Dedifferentiated amniotic fluid mesenchymal stem cell (primary cell): ENCODE measurements at regions not wholly inside any gene's neighbourhood (a gene's known extent, or its start where the extent isn't known, plus 50 kb on each side); places are given as distances from the start of the nearest gene placed in this dataset.
"Not testable (repeated sequence)": the region's sequence is repeated elsewhere in the genome, so short reads cannot be mapped to it uniquely, and the experiment has no call there.

Experiments used
- DNase-seq: peaks from one replicate; pipeline ENCODE4 v3.0.0-alpha.2; 2016; ENCODE audit errors: extremely low spot score

DNA sequence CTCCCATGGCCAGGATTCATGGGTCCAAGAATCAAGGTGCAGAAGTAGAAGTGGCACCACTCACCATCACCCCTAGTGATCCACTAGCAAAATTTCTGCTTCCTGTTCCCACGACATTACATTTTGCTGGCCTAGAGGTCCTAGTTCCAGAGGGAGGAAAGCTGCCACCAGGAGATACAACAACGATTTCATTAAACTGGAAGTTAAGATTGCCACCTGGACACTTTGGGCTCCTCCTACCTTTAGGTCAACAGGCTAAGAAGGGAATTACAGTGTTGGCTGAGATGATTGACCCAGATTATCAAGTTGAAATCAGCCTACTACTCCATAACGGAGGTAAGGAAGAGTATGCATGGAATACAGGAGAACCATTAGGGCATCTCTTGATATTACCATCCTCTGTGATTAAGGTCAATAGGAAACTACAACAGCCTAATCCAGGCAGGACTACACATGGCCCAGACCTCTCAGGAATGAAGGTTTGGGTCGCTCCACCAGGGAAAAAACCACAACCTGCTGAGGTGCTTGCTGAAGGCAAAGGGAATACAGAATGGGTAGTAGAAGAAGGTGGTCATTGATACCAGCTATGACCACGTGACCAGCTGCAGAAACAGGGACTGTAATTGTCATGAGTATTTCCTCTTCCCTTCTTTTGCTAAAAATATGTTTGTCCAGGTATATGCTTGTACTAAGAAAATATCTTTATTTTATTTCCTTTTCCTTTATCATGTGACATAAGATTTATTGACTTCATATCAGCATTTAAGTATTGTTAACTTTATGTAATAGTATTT lies 208.3 kb upstream of the HES1 start:
- not testable (repeated sequence) for DNase-seq

DNA sequence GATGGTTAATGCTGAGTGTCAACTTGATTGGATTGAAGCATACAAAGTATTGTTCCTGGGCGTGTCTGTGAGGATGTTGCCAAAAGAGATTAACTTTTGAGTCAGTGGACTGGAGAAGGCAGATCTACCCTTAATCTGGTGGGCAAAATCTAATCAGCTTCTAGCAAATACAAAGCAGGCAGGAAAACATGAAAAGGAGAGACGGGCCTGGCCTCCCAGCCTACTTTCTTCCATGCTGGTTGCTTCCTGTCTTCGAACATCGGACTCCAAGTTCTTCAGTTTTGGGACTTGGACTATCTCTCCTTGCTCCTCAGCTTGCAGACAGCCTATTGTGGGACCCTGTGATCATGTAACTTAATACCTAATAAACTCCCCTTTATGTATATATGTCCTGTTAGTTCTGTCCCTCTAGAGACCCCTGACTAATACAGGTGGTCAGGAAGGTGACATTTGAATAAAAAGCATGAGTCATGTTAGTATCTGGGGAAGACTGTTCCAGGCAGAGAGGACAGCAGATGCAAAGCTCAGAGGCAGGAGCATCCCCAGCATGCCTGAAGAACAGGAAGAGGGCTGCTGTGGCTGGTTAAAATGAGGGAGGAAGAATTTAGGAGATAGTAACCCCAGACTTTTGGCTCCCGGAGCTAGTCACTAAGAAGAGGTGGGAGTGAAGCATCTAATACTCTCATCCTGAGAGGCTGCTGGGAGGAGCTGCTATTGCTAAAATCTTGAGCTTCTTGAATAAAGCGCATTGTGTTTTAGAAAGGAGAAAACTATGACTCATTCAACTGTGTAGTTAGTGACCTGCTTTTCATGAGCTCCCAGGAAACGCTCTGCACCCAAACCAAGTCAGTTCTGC lies 207.4 kb upstream of the HES1 start:
- DNase-seq: no peak

DNA sequence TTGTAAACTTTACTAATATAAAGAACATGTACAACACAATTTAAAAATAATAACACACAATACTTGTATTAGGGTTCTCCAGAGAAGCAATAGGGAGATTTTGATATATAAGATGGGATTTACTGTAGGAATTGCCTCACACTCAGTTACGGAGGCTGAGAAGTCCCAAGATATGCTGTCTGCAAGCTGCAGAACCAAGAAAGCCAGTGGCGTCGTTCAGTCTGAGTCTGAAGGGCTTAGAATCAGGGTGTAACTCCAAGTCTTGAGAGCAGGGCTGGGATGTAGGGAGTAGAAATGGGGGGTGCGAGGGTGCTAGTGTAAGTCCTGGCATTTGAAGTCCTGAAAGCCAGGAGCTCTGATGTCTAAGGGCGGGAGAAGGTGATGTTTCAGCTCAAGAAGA lies 206.6 kb upstream of the HES1 start:
- DNase-seq: no peak

DNA sequence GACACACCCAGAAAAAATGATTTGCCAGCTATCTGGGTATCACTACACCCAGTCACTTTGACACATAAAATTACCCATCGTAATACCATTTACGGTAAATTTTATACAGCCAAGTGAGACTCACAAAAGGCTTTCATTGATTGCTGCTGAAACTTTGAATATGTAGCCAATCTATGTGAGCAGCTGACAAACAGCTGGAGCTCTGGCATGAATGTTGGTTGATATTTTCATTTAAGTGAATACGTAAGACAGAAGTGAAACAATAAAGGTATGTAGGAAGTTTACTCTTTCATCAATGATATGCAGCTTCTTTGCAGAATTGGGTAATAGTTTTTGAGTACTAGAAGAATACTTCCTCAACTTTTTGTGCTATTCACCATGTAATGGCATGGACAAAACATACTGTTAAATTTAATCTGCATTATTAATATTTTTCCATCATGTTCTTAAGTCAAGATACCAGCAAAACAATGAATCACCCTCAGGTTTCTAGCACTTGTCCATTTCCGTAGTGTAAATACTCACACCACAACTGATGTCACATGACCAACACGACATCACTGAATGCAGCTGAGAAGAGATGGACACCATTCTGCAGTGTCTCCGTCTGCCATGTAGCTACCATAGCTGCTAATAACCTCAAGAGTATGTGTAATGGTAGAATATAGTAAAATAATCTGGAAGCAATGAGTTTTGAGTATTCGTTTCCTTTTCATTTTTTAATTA lies 205.9 kb upstream of the HES1 start:
- DNase-seq: no peak

DNA sequence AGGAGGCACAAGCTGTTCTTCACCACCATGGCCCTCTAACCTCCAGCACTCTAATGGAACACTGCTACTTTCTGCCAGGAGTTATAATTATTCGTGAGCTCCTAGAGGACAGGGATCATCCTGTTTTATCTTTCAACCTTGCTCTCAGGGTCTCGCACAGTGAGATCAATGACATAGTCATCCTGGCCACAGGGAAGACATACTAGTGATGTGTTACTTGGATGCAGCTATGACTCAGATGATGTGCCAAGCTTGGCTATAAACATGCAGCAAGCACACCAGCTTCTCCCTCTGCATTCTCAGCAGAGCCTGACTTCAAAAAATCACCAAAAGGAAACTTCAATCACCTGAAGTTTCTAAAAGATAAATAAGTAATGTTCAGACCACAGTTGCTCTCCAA lies 203.8 kb upstream of the HES1 start:
- no peak for DNase-seq

DNA sequence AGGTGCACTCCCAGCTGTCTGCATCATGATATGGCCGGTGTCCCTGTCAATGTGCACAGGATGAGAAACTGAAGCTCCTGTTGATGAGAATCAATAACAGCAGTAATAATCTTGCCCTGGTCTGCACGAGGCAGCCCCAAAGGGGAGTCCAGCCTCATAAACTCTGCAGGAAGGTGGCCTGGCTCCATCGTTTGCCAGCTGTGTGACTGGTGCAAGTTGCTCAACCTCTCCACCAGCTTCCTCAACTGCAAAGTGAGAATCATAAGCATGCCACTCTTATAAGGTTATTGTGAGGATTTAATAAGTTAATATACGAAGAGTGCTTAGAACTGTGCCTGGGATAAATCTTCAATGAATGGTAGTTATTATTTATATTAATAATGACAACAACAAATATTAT lies 203.4 kb upstream of the HES1 start:
- DNase-seq: no peak

DNA sequence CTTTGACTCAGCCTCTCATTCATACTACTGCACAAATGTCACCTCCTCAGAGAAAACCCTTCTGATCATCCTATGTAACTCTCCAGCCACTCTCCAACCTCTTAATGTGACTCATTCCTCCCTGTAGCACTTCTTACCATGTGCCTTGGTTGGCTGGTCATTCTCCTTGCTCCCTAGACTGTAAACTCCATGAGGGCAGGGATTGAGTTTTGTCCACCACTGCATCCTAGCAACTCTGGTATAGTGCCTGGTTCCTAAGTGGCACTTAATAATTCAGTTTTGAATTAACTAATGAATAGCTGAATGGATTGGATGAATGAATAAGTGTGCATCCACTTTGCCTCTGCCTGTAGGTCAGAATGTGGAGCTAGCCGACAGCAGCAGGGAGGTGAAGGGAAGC lies 202.5 kb upstream of the HES1 start:
- DNase-seq: no peak

DNA sequence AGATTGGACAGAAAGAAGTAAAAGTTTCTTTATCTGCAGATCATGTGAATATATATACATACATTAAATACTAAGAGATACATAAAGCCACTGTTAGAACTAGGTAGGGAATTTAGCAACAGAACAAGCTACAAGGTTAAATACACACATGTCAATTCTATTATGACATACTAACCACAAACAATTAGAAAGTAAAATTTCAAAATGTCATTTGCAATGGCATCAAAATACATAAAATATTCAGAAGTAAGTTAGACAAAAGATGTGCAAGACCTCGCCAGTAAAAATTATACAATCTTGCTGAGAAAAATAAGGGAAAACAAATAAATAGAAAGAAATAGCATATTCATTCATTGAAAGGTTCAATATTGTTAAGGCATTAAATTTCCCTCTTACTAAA lies 200.0 kb upstream of the HES1 start:
- no peak for DNase-seq

DNA sequence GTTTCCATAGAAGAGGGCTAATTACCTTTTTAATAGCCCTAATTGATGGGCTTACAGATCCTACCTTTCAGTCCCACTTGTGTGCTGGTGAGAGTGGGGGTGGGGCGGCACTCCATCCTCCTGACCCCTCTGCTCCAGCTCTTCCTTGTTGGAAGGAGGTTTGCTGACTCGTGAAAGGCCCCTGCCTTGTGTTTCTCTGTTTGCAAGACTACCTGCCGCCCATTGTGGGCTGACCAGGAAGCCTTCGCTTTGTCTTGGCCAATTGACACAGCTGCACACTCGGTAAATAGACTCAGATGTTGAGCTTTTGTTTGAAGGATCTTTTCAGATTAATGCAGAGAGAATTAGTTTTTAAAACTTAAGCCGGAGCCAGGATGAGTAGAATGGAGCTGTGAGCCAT lies 197.3 kb upstream of the HES1 start:
- no peak for DNase-seq

DNA sequence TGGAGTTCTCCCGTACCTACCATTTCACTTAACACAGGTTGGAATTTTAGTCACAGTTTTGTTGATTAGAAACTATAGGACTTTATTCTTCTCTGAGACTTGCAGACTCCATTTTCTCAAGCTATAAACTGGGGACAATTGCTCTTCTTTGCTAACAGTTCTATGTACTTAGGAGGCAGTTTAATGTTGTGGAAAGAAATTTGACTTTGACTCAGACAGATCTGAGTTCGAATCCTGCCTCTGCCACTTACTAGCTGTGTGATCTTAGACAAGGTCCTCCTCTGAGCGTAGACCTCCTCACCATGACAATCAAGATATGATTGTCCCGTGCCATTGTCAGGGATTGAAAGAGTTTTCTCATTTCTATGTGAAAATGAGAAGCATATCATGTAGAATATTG lies 196.4 kb upstream of the HES1 start:
- DNase-seq: no peak

DNA sequence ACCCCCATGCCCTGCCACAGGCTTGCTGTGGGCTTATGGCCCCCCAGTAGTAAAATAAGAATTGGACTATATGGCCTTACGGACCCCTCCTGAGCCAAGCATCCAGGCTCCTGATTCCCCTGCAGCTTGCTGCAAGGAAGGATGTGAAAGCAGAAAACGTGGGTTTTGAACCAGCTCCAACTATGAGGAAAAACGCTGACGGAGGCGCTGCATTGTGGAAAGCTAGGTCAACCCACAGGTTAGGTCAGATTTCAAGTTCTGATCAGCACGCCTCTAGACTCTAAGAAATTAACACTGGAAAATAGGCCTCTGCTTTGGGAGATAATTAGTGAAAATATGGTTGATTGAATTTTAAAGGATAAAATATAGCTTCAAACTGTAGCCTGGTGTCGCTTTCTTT lies 195.4 kb upstream of the HES1 start:
- no peak for DNase-seq

DNA sequence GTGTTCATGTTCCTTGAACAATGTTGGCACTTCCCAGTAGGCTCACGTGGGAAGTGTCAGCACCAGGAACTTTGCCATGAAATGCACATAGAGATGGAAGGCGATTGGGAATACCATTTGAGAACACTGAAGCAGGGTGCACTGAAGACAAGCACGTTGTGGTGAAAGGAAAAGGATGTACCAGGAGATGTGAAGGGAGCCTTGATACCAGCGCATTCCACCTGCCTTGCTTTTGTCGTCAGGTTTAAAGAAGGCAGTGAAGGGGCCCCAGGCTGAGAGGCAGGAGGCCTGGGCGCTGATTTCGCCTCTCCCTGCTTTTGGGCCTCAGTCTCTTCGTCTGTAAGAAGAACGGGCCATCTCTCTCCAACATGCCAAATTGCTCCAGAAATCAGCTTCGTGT lies 194.5 kb upstream of the HES1 start:
- no peak for DNase-seq

DNA sequence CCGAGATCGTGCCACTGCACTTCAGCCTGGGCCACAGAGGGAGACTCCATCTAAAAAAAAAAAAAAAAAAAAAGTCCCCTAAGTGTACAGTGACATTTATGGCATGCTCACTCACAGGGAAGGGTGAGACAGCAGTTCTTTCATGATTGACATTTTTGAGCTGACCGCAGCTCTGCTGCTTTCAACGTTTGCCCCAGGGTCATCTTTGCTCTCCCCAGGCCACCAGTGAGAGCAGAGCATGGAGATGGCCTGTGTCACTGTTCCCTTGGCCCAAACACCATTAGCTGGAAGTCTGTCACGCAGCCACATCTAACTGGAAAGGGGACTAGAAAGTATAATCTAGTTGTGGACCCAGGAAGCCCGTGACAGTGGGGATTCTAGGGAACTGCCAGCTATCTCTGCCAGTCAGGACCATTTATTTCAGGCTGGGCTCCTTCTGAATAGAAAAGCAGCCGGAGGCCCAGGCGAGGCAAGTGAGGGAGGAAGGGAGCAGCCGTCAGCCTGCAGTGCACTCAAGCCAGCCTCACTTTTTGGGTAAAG lies 193.4 kb upstream of the HES1 start:
- no peak for DNase-seq

DNA sequence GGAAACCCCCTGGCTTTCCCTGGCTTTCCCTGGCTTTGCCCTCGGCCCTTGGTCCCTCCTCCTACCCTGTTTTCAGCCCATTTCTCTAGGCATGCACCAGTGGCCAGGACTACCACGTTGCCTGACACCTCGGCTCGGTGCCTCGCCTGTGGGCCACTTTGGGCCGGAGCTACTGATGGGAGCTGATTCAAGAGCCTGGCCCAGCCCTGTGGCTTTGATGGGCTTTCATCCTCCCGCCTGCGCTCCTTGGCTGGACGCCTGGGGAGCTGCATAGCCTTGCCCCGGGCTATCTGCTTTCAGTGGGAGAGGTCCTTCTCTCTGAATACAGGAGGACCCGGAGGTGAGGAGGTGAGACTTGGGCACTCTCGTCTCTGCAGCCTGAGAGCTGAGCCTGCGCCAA lies 192.7 kb upstream of the HES1 start:
- DNase-seq: no peak

DNA sequence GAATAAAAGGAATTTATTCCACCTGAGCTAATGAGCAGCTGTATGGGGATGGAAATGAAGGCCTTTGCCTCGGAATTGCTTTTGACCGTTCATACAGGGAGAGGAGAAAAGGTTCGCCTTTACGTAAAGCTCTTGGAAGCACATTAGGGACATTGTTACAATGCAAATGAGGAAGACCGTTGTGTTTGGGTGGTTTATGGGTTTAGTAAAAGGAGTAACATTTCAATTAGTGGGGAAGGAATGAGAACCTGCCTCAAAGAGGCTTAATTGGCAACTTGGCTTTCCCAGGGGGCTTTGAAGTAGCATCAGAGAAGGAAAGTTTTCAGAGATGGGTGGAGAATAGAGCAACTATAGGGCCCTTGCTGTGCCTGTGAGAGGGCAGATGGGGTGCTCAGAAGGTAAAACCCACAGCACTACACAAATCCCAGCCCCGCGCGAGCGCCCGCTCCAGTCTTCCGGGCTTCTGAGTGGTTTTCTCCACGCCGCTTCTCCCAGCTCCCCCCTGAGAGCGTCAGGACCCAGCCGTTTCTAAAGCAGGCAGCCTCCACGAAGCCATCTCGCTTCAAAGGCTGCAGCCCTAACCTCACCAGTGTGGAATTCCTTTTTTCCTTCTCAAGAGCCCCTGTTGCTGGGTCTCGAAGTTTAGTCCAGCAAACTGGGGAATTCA lies 192.0 kb upstream of the HES1 start:
- DNase-seq: no peak

DNA sequence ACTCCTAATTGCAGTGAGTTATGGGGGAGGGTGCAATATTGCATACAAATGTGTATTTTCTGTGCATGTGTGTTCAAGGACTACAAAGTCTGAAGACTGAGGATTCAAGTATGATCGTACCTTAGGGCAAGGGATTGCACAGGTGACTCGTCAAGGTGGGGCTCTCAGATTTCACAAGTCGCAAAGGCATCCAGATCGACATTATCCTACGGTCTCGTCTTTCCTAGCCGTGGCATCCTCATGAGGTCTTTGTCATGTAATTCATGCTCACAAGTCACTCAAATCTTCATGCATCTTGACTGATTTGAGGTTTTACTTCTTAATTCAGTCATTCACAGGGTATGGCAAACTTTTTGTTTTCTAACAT lies 191.4 kb upstream of the HES1 start:
- no peak for DNase-seq

DNA sequence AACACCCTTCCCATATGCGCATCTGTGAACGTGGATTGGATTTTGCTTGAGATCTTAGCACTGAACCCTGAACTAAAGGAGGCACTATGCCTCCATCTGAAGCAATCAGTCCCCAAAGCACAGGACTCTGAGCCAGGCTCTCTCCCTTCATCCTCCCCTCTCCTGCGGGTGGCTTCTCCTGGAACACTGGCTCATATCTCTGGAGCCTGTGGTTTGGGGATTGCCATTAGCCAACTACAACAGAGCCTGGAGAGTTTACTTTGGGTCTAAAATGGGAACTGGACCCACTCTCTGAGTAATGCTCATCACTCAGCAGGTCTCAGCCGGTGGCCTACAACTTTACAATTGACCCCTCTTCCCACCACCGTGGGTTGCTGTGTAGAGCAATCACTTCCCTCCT lies 190.8 kb upstream of the HES1 start:
- no peak for DNase-seq

DNA sequence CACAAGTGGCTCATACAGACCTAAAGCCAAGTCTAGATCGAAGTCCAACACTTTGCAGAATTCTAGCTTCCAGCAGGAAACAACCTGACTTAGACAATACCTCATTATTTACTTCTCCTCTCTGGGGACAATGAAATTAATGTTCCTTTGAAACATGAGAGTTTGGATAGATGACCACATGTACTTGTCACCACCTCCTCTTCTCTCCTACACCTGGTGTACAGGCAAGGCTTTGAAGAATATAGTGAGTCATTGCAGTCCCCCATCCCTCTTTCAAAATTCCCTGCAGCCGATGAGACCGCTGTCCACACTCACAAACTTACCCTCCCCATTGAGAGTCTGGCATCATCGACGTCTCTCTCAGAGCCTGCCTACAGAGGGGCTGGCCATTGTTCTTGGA lies 189.0 kb upstream of the HES1 start:
- DNase-seq: no peak

DNA sequence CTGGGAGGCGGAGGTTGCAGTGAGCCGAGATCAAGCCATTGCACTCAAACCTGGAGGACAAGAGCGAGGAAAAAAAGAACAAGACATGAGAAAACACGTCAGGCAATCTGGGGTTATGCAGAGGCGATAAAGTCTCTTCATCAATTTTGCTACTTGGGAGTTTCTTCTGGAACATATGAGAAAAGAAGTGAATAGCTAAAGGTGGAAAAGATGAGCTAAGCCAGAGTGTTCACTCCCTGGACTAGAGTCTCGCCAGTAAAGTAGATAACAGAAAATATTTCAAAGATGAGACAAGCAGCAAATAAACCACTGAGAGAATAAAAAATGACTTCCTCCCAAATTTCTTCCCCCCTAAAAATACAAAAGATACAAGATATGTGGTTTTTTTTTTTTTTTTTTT lies 188.4 kb upstream of the HES1 start:
- DNase-seq: no peak

DNA sequence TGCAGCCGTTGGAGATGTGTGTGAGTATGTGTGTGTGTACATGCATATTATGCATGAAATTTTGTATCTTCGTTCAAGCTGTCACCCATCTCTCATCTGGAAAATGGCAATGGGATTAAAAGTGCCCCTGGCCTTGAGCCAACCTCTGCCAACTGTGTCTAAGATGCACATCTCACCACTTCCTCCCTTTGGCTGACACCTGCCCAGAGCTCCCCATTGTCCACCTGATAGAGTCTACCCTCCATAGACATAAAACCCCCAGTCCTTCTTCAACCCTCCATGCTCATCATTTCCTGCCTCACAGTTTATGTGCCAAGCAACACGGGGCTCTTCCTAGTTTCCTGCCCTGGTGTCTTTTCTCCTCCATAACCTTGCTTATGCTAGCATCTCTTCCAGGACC lies 187.5 kb upstream of the HES1 start:
- no peak for DNase-seq

DNA sequence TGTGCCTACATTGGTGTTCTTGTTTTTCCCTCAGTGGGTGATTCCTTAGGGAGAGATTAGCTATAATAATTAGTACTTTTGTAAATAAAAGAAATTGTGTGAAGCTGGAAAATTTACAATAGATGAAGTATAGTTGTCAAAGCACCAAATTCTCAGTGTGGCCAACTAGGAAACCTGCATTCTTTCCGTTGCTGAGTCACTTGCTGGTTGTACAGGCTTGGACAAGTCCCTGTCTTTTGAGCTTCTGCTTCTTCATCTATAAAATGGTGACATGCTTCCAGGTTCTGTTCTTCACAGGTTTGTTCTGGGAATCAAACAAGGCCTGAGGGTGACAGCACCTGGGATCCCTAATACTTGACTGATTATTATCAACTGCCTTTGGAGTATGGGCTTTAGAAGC lies 184.1 kb upstream of the HES1 start:
- DNase-seq: no peak

DNA sequence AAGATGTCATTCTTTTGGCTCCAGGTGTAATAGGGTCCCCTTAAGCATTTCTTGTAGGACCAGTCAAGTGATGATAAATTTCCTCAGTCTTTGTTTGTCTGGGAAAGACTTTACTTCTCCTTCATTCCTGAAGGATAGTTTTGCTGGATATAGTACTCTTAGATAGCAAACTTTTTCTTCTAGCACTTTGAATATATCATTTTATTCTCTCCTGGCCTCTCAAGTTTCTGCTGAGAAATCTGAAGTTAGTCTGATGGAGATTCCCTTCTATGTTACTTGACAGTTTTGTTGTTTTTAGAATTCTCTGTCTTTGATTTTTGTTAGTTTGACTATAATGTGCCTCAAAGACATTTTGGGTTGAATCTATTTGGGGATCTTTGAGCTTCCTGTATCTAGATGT lies 181.2 kb upstream of the HES1 start:
- no peak for DNase-seq
